Hematopoietic multipotent progenitor cell (in vitro differentiated cells): ENCODE measurements at regions not wholly inside any gene's neighbourhood (a gene's known extent, or its start where the extent isn't known, plus 50 kb on each side); places are given as distances from the start of the nearest gene placed in this dataset.
"Not testable (repeated sequence)": the region's sequence is repeated elsewhere in the genome, so short reads cannot be mapped to it uniquely, and the experiment has no call there.

ENCODE experiments used
- DNase-seq, 3 donors: peaks; one replicate each; pipeline ENCODE4 v3.0.0-alpha.2; 2011 to 2015; ENCODE audit warnings: low read depth in 2 of 3, low spot score in 2 of 3

DNA sequence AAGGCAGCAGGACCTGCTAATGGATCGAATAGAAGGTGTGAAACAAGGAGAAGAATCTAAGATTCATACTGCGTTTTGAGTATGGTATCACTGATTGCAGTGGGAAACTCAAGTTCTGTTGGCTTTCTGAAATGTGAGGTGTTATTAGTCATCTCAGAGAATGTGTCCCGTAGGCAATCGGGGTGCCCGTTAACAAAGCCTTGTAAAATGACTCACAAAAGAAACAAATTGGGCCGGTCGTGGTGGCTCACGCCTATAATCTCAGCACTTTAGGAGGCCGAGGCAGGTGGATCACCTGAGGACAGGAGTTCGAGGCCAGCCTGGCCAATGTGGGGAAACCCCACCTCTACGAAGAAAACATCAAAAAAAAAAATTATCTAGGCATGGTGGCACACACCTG is 118.2 kb upstream of the C7orf33 start:
- DNase-seq: no peak

- DNase-seq: no peak
These were observed 116.7 kb upstream of the C7orf33 start for GRCh38 chr7:148473703-148474480.

GRCh38 chr7:148474481-148475025 is 116.0 kb upstream of the C7orf33 start:
- DNase-seq: no peak

GRCh38 chr7:148478551-148478950 is 112.0 kb upstream of the C7orf33 start:
- no peak for DNase-seq

DNA sequence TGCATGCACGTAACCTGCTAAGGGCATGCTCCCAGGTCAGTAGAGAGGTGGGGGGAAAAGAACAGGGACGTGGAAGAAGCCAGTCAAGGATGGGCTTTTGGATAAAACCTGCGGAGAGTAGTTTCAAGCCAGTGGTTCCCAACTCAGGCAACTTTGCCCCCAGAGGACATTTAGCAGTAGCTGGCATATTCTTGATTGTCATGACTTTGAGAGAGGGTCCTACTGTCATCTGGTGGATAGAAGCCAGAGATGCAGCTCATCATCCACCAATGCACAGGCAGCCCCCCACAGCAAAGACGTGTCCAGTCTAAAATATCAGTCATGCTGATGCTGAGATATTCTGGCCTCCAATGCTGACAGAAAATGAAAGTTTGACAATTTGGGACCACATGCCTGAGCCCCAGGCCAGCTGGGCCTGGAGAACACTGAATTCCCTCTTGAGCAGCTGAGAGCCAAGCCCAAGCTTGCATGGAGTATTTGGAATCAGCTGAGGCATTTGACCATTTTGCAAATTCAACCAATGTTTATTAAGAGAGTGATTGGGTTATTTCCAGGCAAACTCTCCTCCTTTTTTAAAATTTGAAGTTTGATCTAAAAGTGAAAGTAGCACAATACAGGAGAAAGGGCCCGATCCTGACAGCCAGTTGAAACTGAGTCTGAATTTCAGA is 110.0 kb upstream of the C7orf33 start:
- peak in 1 of 3 donors; percentile 15 for DNase-seq

GRCh38 chr7:148481147-148481526 is 109.4 kb upstream of the C7orf33 start:
- DNase-seq: no peak

- no peak for DNase-seq
These were observed 108.5 kb upstream of the C7orf33 start for GRCh38 chr7:148481971-148482626.

DNA sequence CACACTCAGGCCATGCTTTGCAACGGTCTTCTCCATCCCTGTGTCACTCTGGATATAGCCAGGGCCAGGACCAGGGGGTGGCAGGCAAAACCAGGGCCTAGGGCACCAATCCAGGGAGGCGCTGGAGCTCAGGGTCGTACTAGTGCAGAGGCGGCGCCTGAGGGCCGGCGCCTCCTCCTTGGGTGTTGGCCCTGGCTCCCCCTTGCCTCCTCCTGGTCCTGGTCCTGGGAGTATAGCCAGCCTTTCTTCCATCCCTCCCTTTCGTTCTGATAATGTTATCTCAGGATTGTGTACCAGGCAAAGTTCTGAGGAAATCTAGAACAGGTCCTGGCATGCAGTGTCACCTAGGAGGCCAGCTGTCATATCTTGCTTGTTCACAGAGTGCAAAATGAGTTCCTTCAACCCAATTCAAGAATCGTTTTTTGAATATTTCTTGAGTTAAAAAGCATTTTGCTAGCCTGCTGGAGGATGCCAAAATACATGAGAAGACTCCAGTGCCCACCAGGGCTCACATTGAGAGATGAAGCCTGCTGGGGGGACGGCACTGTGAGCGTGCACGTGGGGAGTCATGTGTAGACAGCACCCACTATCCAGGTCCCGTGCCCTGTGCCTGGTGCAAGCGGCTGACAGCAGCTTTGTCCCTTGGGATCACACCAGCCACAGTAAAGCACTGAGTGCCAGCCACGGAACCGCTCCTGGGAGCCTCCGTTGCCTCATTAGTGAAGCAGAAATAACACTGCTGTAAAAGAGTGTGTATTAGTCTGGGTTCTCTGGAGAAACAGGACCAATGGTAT is 106.9 kb upstream of the C7orf33 start:
- no peak for DNase-seq

DNA sequence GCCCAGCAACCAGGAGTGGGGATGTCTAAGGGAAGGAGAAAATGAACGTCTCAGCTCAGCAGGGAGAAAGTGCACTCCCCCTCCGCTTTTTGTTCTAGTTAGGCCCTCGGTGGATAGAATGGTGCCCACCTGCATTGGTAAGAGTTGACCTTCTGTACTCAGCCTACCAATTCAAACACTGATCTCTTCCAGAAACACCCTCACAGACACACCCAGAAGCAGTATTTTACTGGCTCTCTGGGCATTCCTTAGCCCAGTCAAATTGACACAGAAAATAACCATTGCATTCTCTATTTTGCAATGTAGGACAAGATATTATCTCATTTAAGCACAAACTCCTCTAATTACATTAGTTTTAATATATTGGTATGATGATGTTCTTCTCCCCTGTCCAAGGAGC is 106.1 kb upstream of the C7orf33 start:
- no peak for DNase-seq

DNA sequence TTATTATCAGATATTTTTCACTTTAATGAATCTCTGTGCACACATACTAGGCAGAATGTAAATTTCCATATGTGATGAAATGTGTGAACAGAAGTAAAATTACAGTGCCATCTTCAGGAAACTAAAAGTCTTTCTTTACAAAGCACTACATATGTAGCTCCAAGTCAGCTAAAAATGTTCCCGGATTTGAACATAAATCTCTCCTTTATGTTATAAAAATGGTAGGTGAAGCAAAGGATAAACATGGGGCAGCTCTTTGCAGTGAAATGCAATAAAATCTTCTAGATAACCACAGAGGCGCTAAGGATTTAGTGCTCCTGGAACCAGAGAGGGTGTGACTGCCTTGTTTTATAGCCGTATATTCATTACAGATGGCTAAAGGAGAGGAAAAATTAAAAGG is 104.9 kb upstream of the C7orf33 start:
- no peak for DNase-seq

DNA sequence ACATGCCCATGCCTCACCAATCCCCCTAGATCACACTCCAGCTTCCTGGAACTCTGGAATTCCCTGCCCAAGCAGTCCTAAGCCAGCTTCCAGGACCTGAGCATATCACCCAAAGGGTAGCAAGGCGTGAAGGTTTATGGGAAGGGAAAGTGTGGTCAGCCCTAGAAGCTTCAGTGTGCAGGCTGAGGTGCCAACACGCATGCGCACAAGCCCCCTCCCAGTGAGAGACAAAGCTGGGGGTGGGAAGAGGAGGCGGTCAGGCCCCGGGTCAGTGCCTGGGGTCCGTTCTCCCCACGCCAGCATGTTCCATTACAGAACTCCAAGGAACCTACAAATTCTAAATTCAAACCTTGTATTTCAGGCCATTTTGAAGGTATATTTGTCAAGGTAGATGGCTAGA is 103.6 kb upstream of the C7orf33 start:
- DNase-seq: no peak

DNA sequence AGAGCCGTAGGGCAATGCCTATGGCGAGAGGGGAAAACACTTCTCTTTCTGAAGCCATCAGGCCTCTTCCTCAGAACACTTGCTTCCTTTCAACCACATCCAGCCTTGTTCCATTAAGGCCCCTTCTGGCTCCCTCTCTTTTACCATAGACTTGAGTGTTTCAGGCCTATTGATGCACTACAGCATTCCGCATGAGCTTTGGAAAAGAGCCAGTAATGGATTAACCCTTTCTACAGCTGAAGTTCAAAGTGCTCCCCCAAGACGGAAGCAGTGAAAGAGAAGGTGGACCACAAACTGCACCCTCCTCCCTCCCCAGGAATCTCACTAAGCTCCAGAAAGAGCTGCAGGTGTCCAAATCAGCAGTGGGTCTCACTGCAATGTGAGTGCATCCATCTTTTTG is 102.7 kb upstream of the C7orf33 start:
- no peak for DNase-seq

GRCh38 chr7:148489678-148490077 is 100.9 kb upstream of the C7orf33 start:
- DNase-seq: no peak

GRCh38 chr7:148492157-148492860 is 98.3 kb upstream of the C7orf33 start:
- no peak for DNase-seq

GRCh38 chr7:148495605-148496004 is 95.0 kb upstream of the C7orf33 start:
- DNase-seq: no peak

DNA sequence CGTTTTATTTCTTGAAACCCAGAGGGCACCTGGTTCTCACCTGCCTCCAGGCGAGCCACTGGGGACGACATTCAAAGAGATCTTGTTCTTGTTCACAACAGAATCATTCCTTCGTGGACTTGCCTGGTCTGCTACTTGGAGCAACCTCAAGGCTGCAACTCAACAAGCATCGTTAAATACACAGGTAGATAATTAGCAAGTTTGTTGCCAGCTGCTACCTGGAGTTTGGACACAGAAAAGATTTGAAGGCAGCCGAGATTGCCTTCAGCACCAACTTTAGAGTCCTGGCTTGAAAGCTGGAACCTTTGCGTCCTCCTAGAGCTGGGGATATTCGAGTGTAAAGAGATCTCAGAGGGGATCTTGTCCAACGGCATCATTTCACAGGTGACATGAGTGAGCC is 89.6 kb upstream of the C7orf33 start:
- no peak for DNase-seq

DNA sequence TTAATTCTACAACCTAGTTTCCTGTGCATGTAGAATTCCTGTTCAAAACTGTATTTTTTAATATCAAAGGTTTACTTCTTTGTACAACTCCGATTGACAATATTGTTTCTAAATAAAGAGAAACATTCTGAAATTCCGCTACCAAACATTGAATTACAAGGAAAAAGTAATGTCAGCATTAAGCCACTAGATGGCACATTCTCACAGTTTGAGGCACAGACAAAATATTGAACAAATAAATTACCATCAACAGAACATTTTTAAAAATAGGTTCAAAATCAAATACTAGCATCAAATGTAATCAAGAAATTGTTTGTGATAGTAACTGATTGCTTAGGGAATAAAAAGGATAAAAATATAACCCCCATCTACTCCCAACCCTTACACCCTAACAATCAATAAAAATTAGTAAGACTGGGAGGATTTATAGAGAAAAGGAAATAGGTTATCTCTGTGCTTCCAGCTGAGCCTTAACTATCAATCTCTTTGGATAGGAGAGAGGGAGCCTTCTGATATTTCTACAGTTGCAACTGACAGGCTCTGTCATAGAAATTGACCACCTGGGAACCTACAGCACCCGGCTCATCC is 86.6 kb upstream of the C7orf33 start:
- DNase-seq: peak in 2 of 3 donors; percentile 29 to 72

DNA sequence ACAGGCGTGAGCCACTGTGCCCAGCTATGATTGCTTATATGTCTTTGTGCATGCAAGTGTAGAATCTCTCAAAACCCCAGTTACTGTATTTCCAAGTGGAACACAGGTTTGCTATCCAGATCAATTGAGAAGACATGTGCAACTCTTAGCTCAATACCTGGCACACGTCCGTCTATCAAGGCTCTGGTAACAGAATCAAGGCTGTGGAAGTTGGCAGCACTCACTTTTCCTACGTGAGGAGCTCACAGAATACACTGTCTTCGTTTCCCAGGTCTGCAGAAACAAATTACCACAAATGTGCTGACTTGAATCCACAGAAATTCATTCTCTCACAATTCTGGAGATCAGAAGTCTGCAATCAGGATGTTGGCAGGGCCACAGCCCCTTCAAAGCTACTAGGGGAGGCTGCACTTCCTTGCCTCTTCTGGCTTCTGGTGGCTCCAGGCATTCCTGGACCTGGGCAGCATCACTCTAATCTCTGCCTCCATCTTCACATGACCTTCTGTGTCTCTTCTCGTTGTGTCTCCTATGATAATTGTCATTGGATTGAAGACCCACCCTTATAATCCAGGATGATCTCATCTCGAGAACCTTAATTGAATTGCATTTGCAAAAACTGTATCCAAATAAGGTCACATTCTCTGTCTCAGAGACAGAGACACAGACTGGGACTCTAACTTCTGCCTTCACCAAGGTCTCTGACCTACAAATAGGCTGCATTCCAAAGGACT is 84.8 kb upstream of the C7orf33 start:
- no peak for DNase-seq

GRCh38 chr7:148507064-148507573 is 83.4 kb upstream of the C7orf33 start:
- DNase-seq: not testable (repeated sequence)
